ENCODE measurements at regions not wholly inside any gene's neighbourhood (a gene's known extent, or its start where the extent isn't known, plus 50 kb on each side); places are given as distances from the start of the nearest gene placed in this dataset.

DNA sequence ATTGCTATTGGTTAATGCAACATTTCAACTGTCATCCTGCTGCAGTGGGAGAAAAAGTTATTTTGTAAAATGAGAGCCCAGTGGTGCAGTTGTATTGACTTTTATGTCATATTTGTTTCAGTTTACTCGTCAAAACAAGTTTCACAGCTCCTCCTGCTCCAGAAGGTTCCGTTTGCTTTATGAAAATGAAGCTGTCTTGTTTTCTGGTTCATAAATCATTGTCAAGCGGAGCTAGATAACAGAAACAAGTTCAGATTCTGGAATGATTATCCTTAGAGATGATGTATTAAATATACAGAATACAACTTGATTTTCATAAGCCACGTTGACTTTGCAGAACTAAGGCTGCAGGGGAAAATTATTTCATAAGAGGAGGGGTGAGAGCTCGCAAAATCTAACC lies 970.5 kb upstream of the NR2F2 start:
- TF ChIP-seq, protein P1, sequence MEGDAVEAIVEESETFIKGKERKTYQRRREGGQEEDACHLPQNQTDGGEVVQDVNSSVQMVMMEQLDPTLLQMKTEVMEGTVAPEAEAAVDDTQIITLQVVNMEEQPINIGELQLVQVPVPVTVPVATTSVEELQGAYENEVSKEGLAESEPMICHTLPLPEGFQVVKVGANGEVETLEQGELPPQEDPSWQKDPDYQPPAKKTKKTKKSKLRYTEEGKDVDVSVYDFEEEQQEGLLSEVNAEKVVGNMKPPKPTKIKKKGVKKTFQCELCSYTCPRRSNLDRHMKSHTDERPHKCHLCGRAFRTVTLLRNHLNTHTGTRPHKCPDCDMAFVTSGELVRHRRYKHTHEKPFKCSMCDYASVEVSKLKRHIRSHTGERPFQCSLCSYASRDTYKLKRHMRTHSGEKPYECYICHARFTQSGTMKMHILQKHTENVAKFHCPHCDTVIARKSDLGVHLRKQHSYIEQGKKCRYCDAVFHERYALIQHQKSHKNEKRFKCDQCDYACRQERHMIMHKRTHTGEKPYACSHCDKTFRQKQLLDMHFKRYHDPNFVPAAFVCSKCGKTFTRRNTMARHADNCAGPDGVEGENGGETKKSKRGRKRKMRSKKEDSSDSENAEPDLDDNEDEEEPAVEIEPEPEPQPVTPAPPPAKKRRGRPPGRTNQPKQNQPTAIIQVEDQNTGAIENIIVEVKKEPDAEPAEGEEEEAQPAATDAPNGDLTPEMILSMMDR (IDR thresholded peaks at IDR 0.05), result no peak
- TF ChIP-seq POLR2A (IDR thresholded peaks at IDR 0.05), result no peak

Data from body of pancreas (tissue), 4 donors.